Body of pancreas (tissue), 4 donors: ENCODE measurements at regions not wholly inside any gene's neighbourhood (a gene's known extent, or its start where the extent isn't known, plus 50 kb on each side); places are given as distances from the start of the nearest gene placed in this dataset.
"Not testable (repeated sequence)": the region's sequence is repeated elsewhere in the genome, so short reads cannot be mapped to it uniquely, and the experiment has no call there.

ENCODE experiments used
- POLR2A ChIP-seq, 3 donors: fragments of 450-650 bp; IDR thresholded peaks; one replicate each; pipeline ENCODE4 v1.6.1; 2016; ENCODE audit warnings: antibody characterized with exemption in 3 of 3, mild to moderate bottlenecking in 2 of 3
- TF ChIP-seq, protein P1 (sequence below), 7 experiments: fragments of 450-650 bp in 4 of 7; fragments of 200-600 bp in 3 of 7; sonication (generic) in 3 of 7; IDR thresholded peaks; one replicate each; pipeline ENCODE4 v1.5.1; 2016 to 2019; ENCODE audit warnings: antibody characterized with exemption in 7 of 7

DNA sequence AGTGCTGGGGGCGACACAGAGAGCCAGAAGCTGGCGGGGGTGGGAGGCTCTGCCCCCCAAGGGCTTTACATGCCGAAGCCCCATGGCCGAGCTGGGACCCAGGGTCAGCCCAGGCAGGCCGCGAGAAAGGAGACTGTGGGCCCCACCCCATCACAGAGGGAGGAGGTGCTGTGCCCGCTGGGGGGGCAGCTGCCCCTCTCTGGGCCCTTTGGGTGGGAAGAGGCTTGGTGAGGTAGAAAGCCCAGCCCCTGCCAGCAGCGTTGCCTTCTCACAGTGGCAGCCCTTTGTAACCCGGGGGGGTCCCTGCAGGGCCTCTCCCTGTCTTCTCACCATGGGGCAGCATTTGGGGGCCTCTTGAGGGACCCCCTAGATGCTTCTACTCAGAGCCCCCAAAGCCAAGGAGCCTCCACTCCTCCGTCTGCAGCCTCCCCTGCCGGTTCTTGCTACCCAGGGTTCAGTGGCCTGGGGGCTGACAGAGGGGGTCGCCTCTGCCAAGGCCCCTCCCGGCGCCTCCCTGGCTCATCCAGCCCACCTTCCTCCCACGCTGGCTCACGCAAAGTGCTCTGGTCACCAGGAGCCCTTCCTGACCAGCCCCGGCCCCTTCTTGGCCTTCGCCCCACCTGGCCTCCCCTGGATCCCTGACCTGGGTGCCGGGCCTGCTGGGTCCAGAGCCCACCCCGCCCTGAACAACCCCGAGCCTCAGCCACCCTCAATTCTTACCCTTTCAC, 2967.9 kb downstream of the RPIA start:
- TF ChIP-seq, protein P1, sequence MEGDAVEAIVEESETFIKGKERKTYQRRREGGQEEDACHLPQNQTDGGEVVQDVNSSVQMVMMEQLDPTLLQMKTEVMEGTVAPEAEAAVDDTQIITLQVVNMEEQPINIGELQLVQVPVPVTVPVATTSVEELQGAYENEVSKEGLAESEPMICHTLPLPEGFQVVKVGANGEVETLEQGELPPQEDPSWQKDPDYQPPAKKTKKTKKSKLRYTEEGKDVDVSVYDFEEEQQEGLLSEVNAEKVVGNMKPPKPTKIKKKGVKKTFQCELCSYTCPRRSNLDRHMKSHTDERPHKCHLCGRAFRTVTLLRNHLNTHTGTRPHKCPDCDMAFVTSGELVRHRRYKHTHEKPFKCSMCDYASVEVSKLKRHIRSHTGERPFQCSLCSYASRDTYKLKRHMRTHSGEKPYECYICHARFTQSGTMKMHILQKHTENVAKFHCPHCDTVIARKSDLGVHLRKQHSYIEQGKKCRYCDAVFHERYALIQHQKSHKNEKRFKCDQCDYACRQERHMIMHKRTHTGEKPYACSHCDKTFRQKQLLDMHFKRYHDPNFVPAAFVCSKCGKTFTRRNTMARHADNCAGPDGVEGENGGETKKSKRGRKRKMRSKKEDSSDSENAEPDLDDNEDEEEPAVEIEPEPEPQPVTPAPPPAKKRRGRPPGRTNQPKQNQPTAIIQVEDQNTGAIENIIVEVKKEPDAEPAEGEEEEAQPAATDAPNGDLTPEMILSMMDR (IDR thresholded peaks at IDR 0.05) = not testable (repeated sequence)
- TF ChIP-seq POLR2A (IDR thresholded peaks at IDR 0.05) = not testable (repeated sequence)
